ENCODE measurements at regions not wholly inside any gene's neighbourhood (a gene's known extent, or its start where the extent isn't known, plus 50 kb on each side); places are given as distances from the start of the nearest gene placed in this dataset.

DNA sequence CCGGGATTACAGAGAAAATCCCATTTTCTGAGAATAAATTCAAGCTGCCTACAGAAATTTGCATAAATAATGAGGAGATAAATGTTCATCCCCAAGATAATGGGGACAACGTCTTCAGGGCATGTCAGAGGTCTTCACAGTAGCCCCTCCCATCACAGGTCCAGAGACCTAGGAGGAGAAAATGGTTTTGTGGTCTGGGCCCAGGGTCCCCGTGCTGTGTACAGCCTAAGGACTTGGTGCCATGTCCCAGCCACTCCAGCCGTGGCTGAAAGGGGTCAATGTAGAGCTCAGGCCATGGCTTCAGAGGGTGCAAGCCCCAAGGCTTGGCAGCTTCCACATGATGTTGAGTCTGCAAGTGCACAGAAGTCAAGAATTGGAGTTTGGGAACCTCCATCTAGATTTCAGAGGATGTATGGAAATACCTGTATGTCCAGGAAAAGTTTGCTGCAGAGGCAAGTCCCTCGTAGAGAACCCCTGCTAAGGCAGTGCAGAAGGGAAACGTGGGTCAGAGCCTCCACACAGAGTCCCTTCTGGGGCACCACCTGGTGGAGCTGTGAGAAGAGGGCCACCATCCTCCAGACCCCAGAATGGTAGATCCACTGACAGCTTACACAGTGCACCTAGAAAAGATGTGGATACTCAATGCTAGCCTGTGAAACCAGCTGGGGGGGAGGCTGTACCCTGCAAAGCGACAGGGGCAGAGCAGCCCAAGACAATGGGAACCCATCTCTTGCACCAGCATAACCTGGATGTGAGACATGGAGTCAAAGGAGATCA, 176.3 kb downstream of the RASSF9 start:
- TF ChIP-seq, protein P1, sequence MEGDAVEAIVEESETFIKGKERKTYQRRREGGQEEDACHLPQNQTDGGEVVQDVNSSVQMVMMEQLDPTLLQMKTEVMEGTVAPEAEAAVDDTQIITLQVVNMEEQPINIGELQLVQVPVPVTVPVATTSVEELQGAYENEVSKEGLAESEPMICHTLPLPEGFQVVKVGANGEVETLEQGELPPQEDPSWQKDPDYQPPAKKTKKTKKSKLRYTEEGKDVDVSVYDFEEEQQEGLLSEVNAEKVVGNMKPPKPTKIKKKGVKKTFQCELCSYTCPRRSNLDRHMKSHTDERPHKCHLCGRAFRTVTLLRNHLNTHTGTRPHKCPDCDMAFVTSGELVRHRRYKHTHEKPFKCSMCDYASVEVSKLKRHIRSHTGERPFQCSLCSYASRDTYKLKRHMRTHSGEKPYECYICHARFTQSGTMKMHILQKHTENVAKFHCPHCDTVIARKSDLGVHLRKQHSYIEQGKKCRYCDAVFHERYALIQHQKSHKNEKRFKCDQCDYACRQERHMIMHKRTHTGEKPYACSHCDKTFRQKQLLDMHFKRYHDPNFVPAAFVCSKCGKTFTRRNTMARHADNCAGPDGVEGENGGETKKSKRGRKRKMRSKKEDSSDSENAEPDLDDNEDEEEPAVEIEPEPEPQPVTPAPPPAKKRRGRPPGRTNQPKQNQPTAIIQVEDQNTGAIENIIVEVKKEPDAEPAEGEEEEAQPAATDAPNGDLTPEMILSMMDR (IDR thresholded peaks at IDR 0.05; ENCODE audit: extremely low read depth in 1 of 2, insufficient read depth in 1 of 2, low read depth in 1 of 2, low read length in 2 of 2): no peak
- TF ChIP-seq POLR2A (IDR thresholded peaks at IDR 0.05; ENCODE audit: low read depth, low read length): no peak
- no peak for TF ChIP-seq EZH2 (IDR thresholded peaks at IDR 0.05; ENCODE audit: borderline replicate concordance, low read depth, low read length, severe bottlenecking)
- TF ChIP-seq GATA2 (IDR thresholded peaks at IDR 0.05; ENCODE audit: insufficient read depth, insufficient read length, low read depth, low read length): no peak
